ENCODE measurements at regions not wholly inside any gene's neighbourhood (a gene's known extent, or its start where the extent isn't known, plus 50 kb on each side); places are given as distances from the start of the nearest gene placed in this dataset.

- Histone ChIP-seq H3K4me1 (ENCODE audit: control insufficient read depth in 2 of 2, insufficient read depth in 2 of 2, low read length in 2 of 2) (no peaks in the 10 kb centered on the region), H3K4me3 (ENCODE audit: low read length in 2 of 2) (no peak overlapping the region), H3K9me3 (ENCODE audit: control insufficient read depth in 2 of 2, low read length in 2 of 2) (no peaks in the 10 kb centered on the region), H3K27me3 (ENCODE audit: control insufficient read depth in 2 of 2, insufficient read depth in 2 of 2, low read length in 2 of 2) (no peaks in the 10 kb centered on the region), H3K27ac (ENCODE audit: low read depth in 2 of 2, low read length in 2 of 2) (no peak overlapping the region), H3K9ac (ENCODE audit: low read depth in 1 of 2, low read length in 2 of 2) (no peak overlapping the region), H3K36me3 (ENCODE audit: control insufficient read depth in 2 of 2, insufficient read depth in 2 of 2, low read length in 2 of 2) (no peaks in the 10 kb centered on the region)
Observed at GRCh38 chr16:58831386-58831785, 97.3 kb upstream of the GOT2 start.

GRCh38 chr16:58828901-58829545 lies 94.9 kb upstream of the GOT2 start:
- H3K9me3 ChIP-seq (ENCODE audit: control insufficient read depth in 2 of 2, low read length in 2 of 2): no peaks in the 10 kb centered on the region
- no peaks in the 10 kb centered on the region for H3K4me1 ChIP-seq (ENCODE audit: control insufficient read depth in 2 of 2, insufficient read depth in 2 of 2, low read length in 2 of 2)
- no peak overlapping the region for H3K9ac ChIP-seq (ENCODE audit: low read depth in 1 of 2, low read length in 2 of 2)
- no peaks in the 10 kb centered on the region for H3K27me3 ChIP-seq (ENCODE audit: control insufficient read depth in 2 of 2, insufficient read depth in 2 of 2, low read length in 2 of 2)
- no peaks in the 10 kb centered on the region for H3K36me3 ChIP-seq (ENCODE audit: control insufficient read depth in 2 of 2, insufficient read depth in 2 of 2, low read length in 2 of 2)
- H3K4me3 ChIP-seq (ENCODE audit: low read length in 2 of 2): no peak overlapping the region
- H3K27ac ChIP-seq (ENCODE audit: low read depth in 2 of 2, low read length in 2 of 2): no peak overlapping the region

GRCh38 chr16:58824201-58824600 lies 90.1 kb upstream of the GOT2 start:
- no peaks in the 10 kb centered on the region for H3K4me1 ChIP-seq (ENCODE audit: control insufficient read depth in 2 of 2, insufficient read depth in 2 of 2, low read length in 2 of 2)
- H3K9me3 ChIP-seq (ENCODE audit: control insufficient read depth in 2 of 2, low read length in 2 of 2): no peaks in the 10 kb centered on the region
- no peaks in the 10 kb centered on the region for H3K36me3 ChIP-seq (ENCODE audit: control insufficient read depth in 2 of 2, insufficient read depth in 2 of 2, low read length in 2 of 2)
- H3K4me3 ChIP-seq (ENCODE audit: low read length in 2 of 2): no peak overlapping the region
- H3K27ac ChIP-seq (ENCODE audit: low read depth in 2 of 2, low read length in 2 of 2): no peak overlapping the region
- no peaks in the 10 kb centered on the region for H3K27me3 ChIP-seq (ENCODE audit: control insufficient read depth in 2 of 2, insufficient read depth in 2 of 2, low read length in 2 of 2)
- no peak overlapping the region for H3K9ac ChIP-seq (ENCODE audit: low read depth in 1 of 2, low read length in 2 of 2)

- no peaks in the 10 kb centered on the region for H3K4me1 ChIP-seq (ENCODE audit: control insufficient read depth in 2 of 2, insufficient read depth in 2 of 2, low read length in 2 of 2)
- H3K27ac ChIP-seq (ENCODE audit: low read depth in 2 of 2, low read length in 2 of 2): no peak overlapping the region
- no peak overlapping the region for H3K4me3 ChIP-seq (ENCODE audit: low read length in 2 of 2)
- H3K27me3 ChIP-seq (ENCODE audit: control insufficient read depth in 2 of 2, insufficient read depth in 2 of 2, low read length in 2 of 2): no peaks in the 10 kb centered on the region
- no peaks in the 10 kb centered on the region for H3K9me3 ChIP-seq (ENCODE audit: control insufficient read depth in 2 of 2, low read length in 2 of 2)
- no peaks in the 10 kb centered on the region for H3K36me3 ChIP-seq (ENCODE audit: control insufficient read depth in 2 of 2, insufficient read depth in 2 of 2, low read length in 2 of 2)
- H3K9ac ChIP-seq (ENCODE audit: low read depth in 1 of 2, low read length in 2 of 2): no peak overlapping the region
Observed at GRCh38 chr16:58821886-58822285, 87.8 kb upstream of the GOT2 start.

- no peaks in the 10 kb centered on the region for H3K27me3 ChIP-seq (ENCODE audit: control insufficient read depth in 2 of 2, insufficient read depth in 2 of 2, low read length in 2 of 2)
- H3K27ac ChIP-seq (ENCODE audit: low read depth in 2 of 2, low read length in 2 of 2): no peak overlapping the region
- H3K36me3 ChIP-seq (ENCODE audit: control insufficient read depth in 2 of 2, insufficient read depth in 2 of 2, low read length in 2 of 2): no peaks in the 10 kb centered on the region
- H3K9ac ChIP-seq (ENCODE audit: low read depth in 1 of 2, low read length in 2 of 2): no peak overlapping the region
- no peaks in the 10 kb centered on the region for H3K4me1 ChIP-seq (ENCODE audit: control insufficient read depth in 2 of 2, insufficient read depth in 2 of 2, low read length in 2 of 2)
- H3K4me3 ChIP-seq (ENCODE audit: low read length in 2 of 2): no peak overlapping the region
- no peaks in the 10 kb centered on the region for H3K9me3 ChIP-seq (ENCODE audit: control insufficient read depth in 2 of 2, low read length in 2 of 2)
Observed at GRCh38 chr16:58820411-58820810, 86.3 kb upstream of the GOT2 start.

GRCh38 chr16:58815181-58815888 lies 81.2 kb upstream of the GOT2 start:
- no peaks in the 10 kb centered on the region for H3K4me1 ChIP-seq (ENCODE audit: control insufficient read depth in 2 of 2, insufficient read depth in 2 of 2, low read length in 2 of 2)
- H3K4me3 ChIP-seq (ENCODE audit: low read length in 2 of 2): no peak overlapping the region
- no peaks in the 10 kb centered on the region for H3K9me3 ChIP-seq (ENCODE audit: control insufficient read depth in 2 of 2, low read length in 2 of 2)
- H3K9ac ChIP-seq (ENCODE audit: low read depth in 1 of 2, low read length in 2 of 2): no peak overlapping the region
- H3K27me3 ChIP-seq (ENCODE audit: control insufficient read depth in 2 of 2, insufficient read depth in 2 of 2, low read length in 2 of 2): no peaks in the 10 kb centered on the region
- no peak overlapping the region for H3K27ac ChIP-seq (ENCODE audit: low read depth in 2 of 2, low read length in 2 of 2)
- no peaks in the 10 kb centered on the region for H3K36me3 ChIP-seq (ENCODE audit: control insufficient read depth in 2 of 2, insufficient read depth in 2 of 2, low read length in 2 of 2)

GRCh38 chr16:58814348-58814801 lies 80.3 kb upstream of the GOT2 start:
- Histone ChIP-seq H3K9me3 (ENCODE audit: control insufficient read depth in 2 of 2, low read length in 2 of 2) (no peaks in the 10 kb centered on the region), H3K9ac (ENCODE audit: low read depth in 1 of 2, low read length in 2 of 2) (no peak overlapping the region), H3K4me1 (ENCODE audit: control insufficient read depth in 2 of 2, insufficient read depth in 2 of 2, low read length in 2 of 2) (no peaks in the 10 kb centered on the region), H3K4me3 (ENCODE audit: low read length in 2 of 2) (peak overlapping the region in 1 of 2 donors; percentile 29), H3K27me3 (ENCODE audit: control insufficient read depth in 2 of 2, insufficient read depth in 2 of 2, low read length in 2 of 2) (no peaks in the 10 kb centered on the region), H3K36me3 (ENCODE audit: control insufficient read depth in 2 of 2, insufficient read depth in 2 of 2, low read length in 2 of 2) (no peaks in the 10 kb centered on the region), H3K27ac (ENCODE audit: low read depth in 2 of 2, low read length in 2 of 2) (no peak overlapping the region)

GRCh38 chr16:58809213-58809612 lies 75.1 kb upstream of the GOT2 start:
- Histone ChIP-seq H3K27me3 (ENCODE audit: control insufficient read depth in 2 of 2, insufficient read depth in 2 of 2, low read length in 2 of 2) (no peaks in the 10 kb centered on the region), H3K4me3 (ENCODE audit: low read length in 2 of 2) (no peak overlapping the region), H3K9me3 (ENCODE audit: control insufficient read depth in 2 of 2, low read length in 2 of 2) (no peaks in the 10 kb centered on the region), H3K4me1 (ENCODE audit: control insufficient read depth in 2 of 2, insufficient read depth in 2 of 2, low read length in 2 of 2) (no peaks in the 10 kb centered on the region), H3K27ac (ENCODE audit: low read depth in 2 of 2, low read length in 2 of 2) (no peak overlapping the region), H3K36me3 (ENCODE audit: control insufficient read depth in 2 of 2, insufficient read depth in 2 of 2, low read length in 2 of 2) (no peaks in the 10 kb centered on the region), H3K9ac (ENCODE audit: low read depth in 1 of 2, low read length in 2 of 2) (no peak overlapping the region)

- no peak overlapping the region for H3K4me3 ChIP-seq (ENCODE audit: low read length in 2 of 2)
Observed at GRCh38 chr16:58807276-58807675, 73.2 kb upstream of the GOT2 start.

GRCh38 chr16:58801838-58802237 lies 67.7 kb upstream of the GOT2 start:
- no peak overlapping the region for H3K4me3 ChIP-seq (ENCODE audit: low read length in 2 of 2)
- no peak overlapping the region for H3K9ac ChIP-seq (ENCODE audit: low read depth in 1 of 2, low read length in 2 of 2)
- no peaks in the 10 kb centered on the region for H3K36me3 ChIP-seq (ENCODE audit: control insufficient read depth in 2 of 2, insufficient read depth in 2 of 2, low read length in 2 of 2)
- no peaks in the 10 kb centered on the region for H3K27me3 ChIP-seq (ENCODE audit: control insufficient read depth in 2 of 2, insufficient read depth in 2 of 2, low read length in 2 of 2)
- peaks cover 0 to 2% of the 10 kb centered on the region in 2 donors for H3K9me3 ChIP-seq (ENCODE audit: control insufficient read depth in 2 of 2, low read length in 2 of 2)
- no peaks in the 10 kb centered on the region for H3K4me1 ChIP-seq (ENCODE audit: control insufficient read depth in 2 of 2, insufficient read depth in 2 of 2, low read length in 2 of 2)
- no peak overlapping the region for H3K27ac ChIP-seq (ENCODE audit: low read depth in 2 of 2, low read length in 2 of 2)

More at GRCh38 chr16:58807276-58807675, 73.2 kb upstream of the GOT2 start:
- H3K36me3 ChIP-seq (ENCODE audit: control insufficient read depth in 2 of 2, insufficient read depth in 2 of 2, low read length in 2 of 2): no peaks in the 10 kb centered on the region
- H3K27me3 ChIP-seq (ENCODE audit: control insufficient read depth in 2 of 2, insufficient read depth in 2 of 2, low read length in 2 of 2): no peaks in the 10 kb centered on the region
- no peak overlapping the region for H3K9ac ChIP-seq (ENCODE audit: low read depth in 1 of 2, low read length in 2 of 2)
- H3K27ac ChIP-seq (ENCODE audit: low read depth in 2 of 2, low read length in 2 of 2): no peak overlapping the region
- H3K4me1 ChIP-seq (ENCODE audit: control insufficient read depth in 2 of 2, insufficient read depth in 2 of 2, low read length in 2 of 2): no peaks in the 10 kb centered on the region
- no peaks in the 10 kb centered on the region for H3K9me3 ChIP-seq (ENCODE audit: control insufficient read depth in 2 of 2, low read length in 2 of 2)

Data from mucosa of rectum (tissue), 2 donors.